22Rv1 (cell line): ENCODE measurements at regions not wholly inside any gene's neighbourhood (a gene's known extent, or its start where the extent isn't known, plus 50 kb on each side); places are given as distances from the start of the nearest gene placed in this dataset.

ENCODE experiments used
- H3K27ac ChIP-seq: fragments of 450-650 bp; 2 replicates; pipeline ENCODE4 v1.5.1; 2017
- CTCF ChIP-seq: fragments of 450-650 bp; IDR thresholded peaks from 2 replicates; pipeline ENCODE4 v1.5.1; 2017; ENCODE audit warnings: mild to moderate bottlenecking
- ZFX ChIP-seq: fragments of 450-650 bp; IDR thresholded peaks from 2 replicates; pipeline ENCODE4 v1.6.1; 2017; ENCODE audit warnings: antibody characterized with exemption, borderline replicate concordance

- TF ChIP-seq CTCF (no peak), ZFX (no peak)
- H3K27ac ChIP-seq: no peak overlapping the region
Observed at GRCh38 chr12:118912697-118913270, 68.6 kb upstream of the SRRM4 start.

DNA sequence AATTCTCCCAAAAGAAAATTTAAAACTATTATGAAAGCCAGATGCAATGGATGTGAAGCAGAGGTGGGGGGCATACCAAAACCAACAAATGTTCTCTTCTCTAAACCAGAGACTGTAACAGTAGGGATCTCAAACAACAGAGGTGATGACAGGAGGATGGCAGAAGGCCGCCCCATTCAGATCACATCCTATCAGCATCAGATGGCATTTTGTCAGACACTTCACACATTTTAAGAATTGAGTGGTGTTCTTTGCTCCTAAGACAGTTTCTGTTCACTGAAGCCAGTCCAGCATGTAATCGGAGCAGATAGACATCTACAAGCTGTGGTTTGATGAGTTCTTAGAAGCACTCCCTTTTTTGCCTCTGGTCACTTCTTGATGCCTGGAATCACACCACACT, 59.6 kb upstream of the SRRM4 start:
- TF ChIP-seq ZFX: no peak
- TF ChIP-seq CTCF: no peak
- no peak overlapping the region for H3K27ac ChIP-seq

GRCh38 chr12:118922405-118922804, 58.9 kb upstream of the SRRM4 start:
- H3K27ac ChIP-seq: no peak overlapping the region
- TF ChIP-seq CTCF (no peak), ZFX (no peak)

- no peak for TF ChIP-seq CTCF
- TF ChIP-seq ZFX: no peak
- no peak overlapping the region for H3K27ac ChIP-seq
Observed at GRCh38 chr12:118925407-118925806, 55.9 kb upstream of the SRRM4 start.

GRCh38 chr12:118925826-118926225, 55.5 kb upstream of the SRRM4 start:
- H3K27ac ChIP-seq: no peak overlapping the region
- TF ChIP-seq ZFX: no peak
